OCI-LY7 (cell line): ENCODE measurements at regions not wholly inside any gene's neighbourhood (a gene's known extent, or its start where the extent isn't known, plus 50 kb on each side); places are given as distances from the start of the nearest gene placed in this dataset.

Experiments used
- CTCF ChIP-seq: fragments of 200-600 bp; sonication (generic); conservative IDR thresholded peaks from 2 replicates; pipeline ENCODE4 v1.5.1; 2014; ENCODE audit warnings: mild to moderate bottlenecking, antibody characterized with exemption, low read length, moderate library complexity, mixed read lengths
- EZH2phosphoT487 ChIP-seq: fragments of 200-600 bp; sonication (generic); IDR thresholded peaks from 2 replicates; pipeline ENCODE4 v1.6.1; 2018; ENCODE audit warnings: low read depth, borderline replicate concordance, mild to moderate bottlenecking, mixed run types, antibody characterized with exemption, low read length, moderate library complexity, mixed read lengths

GRCh38 chr7:142519079-142520078 lies 229.9 kb upstream of the PRSS1 start:
- TF ChIP-seq CTCF: peak; percentile 10; the same call in 1 of the 2 replicates
- TF ChIP-seq EZH2phosphoT487: no peak
